Neural progenitor cell (in vitro differentiated cells): ENCODE measurements at regions not wholly inside any gene's neighbourhood (a gene's known extent, or its start where the extent isn't known, plus 50 kb on each side); places are given as distances from the start of the nearest gene placed in this dataset.

Experiments used
- DNase-seq: peaks from one replicate; pipeline ENCODE4 v3.0.0-alpha.2; 2016; ENCODE audit warnings: low spot score
- H2AFZ ChIP-seq: fragments of 200-600 bp; sonication (generic); replicated peaks from 2 replicates; pipeline ENCODE4 v1.6.1; 2016; ENCODE audit warnings: antibody characterized with exemption
- H3F3A ChIP-seq: fragments of 200-600 bp; sonication (generic); 2 replicates; pipeline ENCODE4 v1.6.1; 2016; ENCODE audit warnings: antibody characterized with exemption, low read depth
- H3K27ac ChIP-seq: fragments of 200-600 bp; sonication (generic); 2 replicates; pipeline ENCODE4 v1.5.1; 2016; ENCODE audit warnings: mild to moderate bottlenecking
- H3K27me3 ChIP-seq: fragments of 200-600 bp; sonication (generic); 2 replicates; pipeline ENCODE4 v1.6.1; 2016; ENCODE audit warnings: mild to moderate bottlenecking, moderate library complexity
- H3K36me3 ChIP-seq: fragments of 200-600 bp; sonication (generic); 2 replicates; pipeline ENCODE4 v1.5.1; 2016
- H3K4me1 ChIP-seq: fragments of 200-600 bp; sonication (generic); 2 replicates; pipeline ENCODE4 v1.6.1; 2016; ENCODE audit warnings: mixed run types
- H3K4me2 ChIP-seq: fragments of 200-600 bp; sonication (generic); 2 replicates; pipeline ENCODE4 v1.6.1; 2016
- H3K4me3 ChIP-seq: fragments of 200-600 bp; sonication (generic); 2 replicates; pipeline ENCODE4 v1.5.1; 2016
- H3K79me2 ChIP-seq: fragments of 200-600 bp; sonication (generic); 2 replicates; pipeline ENCODE4 v1.6.1; 2016; ENCODE audit warnings: low read depth
- H3K9ac ChIP-seq: fragments of 200-600 bp; sonication (generic); 2 replicates; pipeline ENCODE4 v1.6.1; 2016
- H3K9me3 ChIP-seq: fragments of 200-600 bp; sonication (generic); 2 replicates; pipeline ENCODE4 v1.5.1; 2016; ENCODE audit warnings: low read depth
- H4K20me1 ChIP-seq: fragments of 200-600 bp; sonication (generic); 2 replicates; pipeline ENCODE4 v1.6.1; 2016; ENCODE audit warnings: low read depth
- H3K27ac Mint-ChIP-seq: 3 replicates; pipeline ENCODE4 v1.8.0; 2021; ENCODE audit warnings: mixed read lengths
- H3K27me3 Mint-ChIP-seq: 2 replicates; pipeline ENCODE4 v1.8.0; 2022; ENCODE audit warnings: low read depth, mild to moderate bottlenecking, inconsistent platforms, moderate library complexity, mixed read lengths; ENCODE audit not compliant: insufficient read depth
- H3K36me3 Mint-ChIP-seq: 3 replicates; pipeline ENCODE4 v1.8.0; 2021; ENCODE audit warnings: mixed read lengths
- H3K4me1 Mint-ChIP-seq: 3 replicates; pipeline ENCODE4 v1.8.0; 2021; ENCODE audit warnings: mixed read lengths
- H3K4me3 Mint-ChIP-seq: 3 replicates; pipeline ENCODE4 v1.8.0; 2021; ENCODE audit warnings: mild to moderate bottlenecking, moderate library complexity, mixed read lengths
- H3K9me3 Mint-ChIP-seq: 3 replicates; pipeline ENCODE4 v1.8.0; 2020; ENCODE audit warnings: mixed read lengths
- EZH2 ChIP-seq: fragments of 200-600 bp; sonication (generic); IDR thresholded peaks from 2 replicates; pipeline ENCODE4 v1.6.1; 2017; ENCODE audit warnings: antibody characterized with exemption, mild to moderate bottlenecking, moderate library complexity
- EZH2phosphoT487 ChIP-seq: fragments of 200-600 bp; sonication (generic); IDR thresholded peaks from 2 replicates; pipeline ENCODE4 v1.6.1; 2017; ENCODE audit warnings: antibody characterized with exemption
- TF ChIP-seq, protein P1 (sequence below): fragments of 200-600 bp; sonication (generic); IDR thresholded peaks from 2 replicates; pipeline ENCODE4 v1.5.1; 2017; ENCODE audit warnings: antibody characterized with exemption, mild to moderate bottlenecking

DNA sequence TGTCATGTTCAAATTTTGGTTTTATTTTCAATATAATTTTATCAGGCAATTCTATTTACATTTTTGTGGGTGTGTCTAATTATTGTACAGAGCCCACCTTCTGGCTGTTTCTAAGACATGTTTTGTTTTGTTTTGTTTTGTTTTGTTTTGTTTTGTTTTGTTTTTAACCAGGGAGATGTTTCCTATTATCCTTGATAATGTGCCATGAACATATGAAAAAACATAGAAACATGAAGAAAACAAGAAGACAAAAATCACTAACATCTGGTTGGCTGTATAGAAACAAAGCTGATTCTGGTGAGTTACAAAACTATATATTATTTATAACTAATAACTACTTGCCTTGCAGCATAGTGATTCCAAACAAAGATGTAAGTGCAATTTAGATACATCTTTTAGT lies 128.1 kb upstream of the TRPC4 start:
- no peak overlapping the region for H3K27ac Mint-ChIP-seq

DNA sequence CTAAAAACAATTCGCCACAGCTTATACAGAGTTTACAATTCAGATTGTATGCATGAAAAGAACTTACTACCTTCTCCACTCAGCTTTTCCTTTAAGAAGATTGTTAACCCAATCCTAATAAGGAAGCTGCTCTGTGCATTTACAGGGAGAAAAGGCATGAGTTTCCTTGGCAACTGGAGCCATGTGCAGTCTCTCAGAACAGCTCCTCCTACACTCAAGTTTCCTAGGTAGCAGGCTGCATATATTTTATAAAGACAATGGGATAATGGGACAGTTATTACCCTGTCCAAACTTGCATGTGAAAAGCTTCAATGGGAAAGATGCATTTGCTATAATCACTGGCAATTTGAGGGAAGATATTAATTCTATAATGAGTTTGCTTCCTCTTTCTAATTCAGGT lies 125.5 kb upstream of the TRPC4 start:
- Histone ChIP-seq H3K9ac (no peak overlapping the region), H3K9me3 (no peaks in the 10 kb centered on the region), H2AFZ (peak overlapping the region; percentile 71), H3K4me2 (peak overlapping the region; percentile 59), H4K20me1 (no peaks in the 10 kb centered on the region), H3K36me3 (no peaks in the 10 kb centered on the region), H3K4me3 (no peak overlapping the region), H3F3A (peaks cover 9% of the 10 kb centered on the region), H3K27me3 (no peaks in the 10 kb centered on the region), H3K4me1 (peaks cover 29% of the 10 kb centered on the region), H3K27ac (no peak overlapping the region), H3K79me2 (no peaks in the 10 kb centered on the region)
- no peaks in the 10 kb centered on the region for H3K36me3 Mint-ChIP-seq
- H3K9me3 Mint-ChIP-seq: no peaks in the 10 kb centered on the region
- H3K4me3 Mint-ChIP-seq: no peak overlapping the region
- no peaks in the 10 kb centered on the region for H3K27me3 Mint-ChIP-seq
- peaks cover 28% of the 10 kb centered on the region for H3K4me1 Mint-ChIP-seq
- TF ChIP-seq EZH2phosphoT487: no peak
- DNase-seq: peak; percentile 59
- peak overlapping the region; percentile 96 for H3K27ac Mint-ChIP-seq

More for the DNA sequence above, 128.1 kb upstream of the TRPC4 start:
- no peaks in the 10 kb centered on the region for H3K36me3 ChIP-seq
- H3K27me3 ChIP-seq: no peaks in the 10 kb centered on the region
- no peaks in the 10 kb centered on the region for H3K9me3 ChIP-seq
- H4K20me1 ChIP-seq: no peaks in the 10 kb centered on the region
- H3K9ac ChIP-seq: no peak overlapping the region
- H3K79me2 ChIP-seq: no peaks in the 10 kb centered on the region
- H3K27me3 Mint-ChIP-seq: no peaks in the 10 kb centered on the region
- H3K27ac ChIP-seq: no peak overlapping the region
- no peak overlapping the region for H3K4me3 ChIP-seq
- H3K4me1 Mint-ChIP-seq: peaks cover 28% of the 10 kb centered on the region
- H3K9me3 Mint-ChIP-seq: no peaks in the 10 kb centered on the region
- H3F3A ChIP-seq: peaks cover 9% of the 10 kb centered on the region
- H3K4me3 Mint-ChIP-seq: no peak overlapping the region
- peaks cover 29% of the 10 kb centered on the region for H3K4me1 ChIP-seq
- no peak overlapping the region for H2AFZ ChIP-seq
- no peak for DNase-seq
- no peak overlapping the region for H3K4me2 ChIP-seq
- no peak for TF ChIP-seq EZH2phosphoT487
- TF ChIP-seq, protein P1, sequence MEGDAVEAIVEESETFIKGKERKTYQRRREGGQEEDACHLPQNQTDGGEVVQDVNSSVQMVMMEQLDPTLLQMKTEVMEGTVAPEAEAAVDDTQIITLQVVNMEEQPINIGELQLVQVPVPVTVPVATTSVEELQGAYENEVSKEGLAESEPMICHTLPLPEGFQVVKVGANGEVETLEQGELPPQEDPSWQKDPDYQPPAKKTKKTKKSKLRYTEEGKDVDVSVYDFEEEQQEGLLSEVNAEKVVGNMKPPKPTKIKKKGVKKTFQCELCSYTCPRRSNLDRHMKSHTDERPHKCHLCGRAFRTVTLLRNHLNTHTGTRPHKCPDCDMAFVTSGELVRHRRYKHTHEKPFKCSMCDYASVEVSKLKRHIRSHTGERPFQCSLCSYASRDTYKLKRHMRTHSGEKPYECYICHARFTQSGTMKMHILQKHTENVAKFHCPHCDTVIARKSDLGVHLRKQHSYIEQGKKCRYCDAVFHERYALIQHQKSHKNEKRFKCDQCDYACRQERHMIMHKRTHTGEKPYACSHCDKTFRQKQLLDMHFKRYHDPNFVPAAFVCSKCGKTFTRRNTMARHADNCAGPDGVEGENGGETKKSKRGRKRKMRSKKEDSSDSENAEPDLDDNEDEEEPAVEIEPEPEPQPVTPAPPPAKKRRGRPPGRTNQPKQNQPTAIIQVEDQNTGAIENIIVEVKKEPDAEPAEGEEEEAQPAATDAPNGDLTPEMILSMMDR: no peak
- TF ChIP-seq EZH2: no peak
- no peaks in the 10 kb centered on the region for H3K36me3 Mint-ChIP-seq

DNA sequence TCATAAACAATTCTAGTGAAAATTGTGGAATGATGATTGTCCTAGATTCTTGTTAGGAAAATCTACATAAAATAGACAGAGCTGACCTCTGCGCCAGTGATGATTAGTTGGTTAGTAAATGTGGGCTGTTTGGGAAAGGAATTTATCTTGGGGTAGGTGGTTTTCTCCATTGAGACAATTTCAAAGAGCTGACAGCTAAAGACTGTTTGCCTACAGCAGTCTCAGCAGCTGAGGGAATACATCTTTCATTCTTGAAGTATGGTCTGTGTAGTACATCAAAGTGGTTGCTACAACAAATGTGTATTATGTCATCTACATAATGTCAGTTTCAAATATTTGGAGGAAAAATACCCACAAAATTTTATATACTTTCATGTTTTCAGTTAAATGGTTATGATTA lies 117.2 kb upstream of the TRPC4 start:
- H3K4me1 Mint-ChIP-seq: peaks cover 9% of the 10 kb centered on the region
- H3K27me3 Mint-ChIP-seq: no peaks in the 10 kb centered on the region
- no peak overlapping the region for H3K27ac ChIP-seq
- no peak overlapping the region for H3K4me3 Mint-ChIP-seq
- H3K36me3 Mint-ChIP-seq: no peaks in the 10 kb centered on the region
- H3K27me3 ChIP-seq: no peaks in the 10 kb centered on the region
- H3K4me1 ChIP-seq: no peaks in the 10 kb centered on the region
- H3K4me3 ChIP-seq: no peak overlapping the region
- TF ChIP-seq EZH2phosphoT487 (no peak), EZH2 (no peak)
- TF ChIP-seq, protein P1: no peak
- H3K9me3 ChIP-seq: no peaks in the 10 kb centered on the region
- no peak overlapping the region for H3K27ac Mint-ChIP-seq
- no peak overlapping the region for H3K9ac ChIP-seq
- no peak for DNase-seq
- H2AFZ ChIP-seq: no peak overlapping the region
- no peaks in the 10 kb centered on the region for H3K36me3 ChIP-seq
- no peaks in the 10 kb centered on the region for H3F3A ChIP-seq
- H4K20me1 ChIP-seq: no peaks in the 10 kb centered on the region
- H3K4me2 ChIP-seq: no peak overlapping the region
- H3K9me3 Mint-ChIP-seq: no peaks in the 10 kb centered on the region
- no peaks in the 10 kb centered on the region for H3K79me2 ChIP-seq

GRCh38 chr13:37985281-37985680 lies 115.7 kb upstream of the TRPC4 start:
- H3F3A ChIP-seq: no peaks in the 10 kb centered on the region
- no peaks in the 10 kb centered on the region for H3K79me2 ChIP-seq
- H3K4me1 ChIP-seq: no peaks in the 10 kb centered on the region
- no peaks in the 10 kb centered on the region for H4K20me1 ChIP-seq
- H3K4me2 ChIP-seq: no peak overlapping the region
- H3K9me3 Mint-ChIP-seq: no peaks in the 10 kb centered on the region
- TF ChIP-seq EZH2 (no peak), EZH2phosphoT487 (no peak)
- TF ChIP-seq, protein P1: no peak
- H3K27ac ChIP-seq: no peak overlapping the region
- H3K4me3 Mint-ChIP-seq: no peak overlapping the region
- no peak overlapping the region for H3K27ac Mint-ChIP-seq
- peaks cover 9% of the 10 kb centered on the region for H3K4me1 Mint-ChIP-seq
- no peaks in the 10 kb centered on the region for H3K27me3 ChIP-seq
- no peak for DNase-seq
- H3K9me3 ChIP-seq: no peaks in the 10 kb centered on the region
- H3K27me3 Mint-ChIP-seq: no peaks in the 10 kb centered on the region
- peak overlapping the region; percentile 30 for H2AFZ ChIP-seq
- no peaks in the 10 kb centered on the region for H3K36me3 ChIP-seq
- no peaks in the 10 kb centered on the region for H3K36me3 Mint-ChIP-seq
- H3K4me3 ChIP-seq: no peak overlapping the region
- H3K9ac ChIP-seq: no peak overlapping the region
